ENCODE measurements at regions not wholly inside any gene's neighbourhood (a gene's known extent, or its start where the extent isn't known, plus 50 kb on each side); places are given as distances from the start of the nearest gene placed in this dataset.

- TF ChIP-seq GATA2 (IDR thresholded peaks at IDR 0.05; ENCODE audit: low read depth, low read length) (no peak), GATA3 (IDR thresholded peaks at IDR 0.05; ENCODE audit: low read depth, low read length) (no peak)
Measured at GRCh38 chr6:6753301-6753700, 164.8 kb downstream of the LY86 start.

All from SH-SY5Y (cell line).